ENCODE measurements at regions not wholly inside any gene's neighbourhood (a gene's known extent, or its start where the extent isn't known, plus 50 kb on each side); places are given as distances from the start of the nearest gene placed in this dataset.

DNA sequence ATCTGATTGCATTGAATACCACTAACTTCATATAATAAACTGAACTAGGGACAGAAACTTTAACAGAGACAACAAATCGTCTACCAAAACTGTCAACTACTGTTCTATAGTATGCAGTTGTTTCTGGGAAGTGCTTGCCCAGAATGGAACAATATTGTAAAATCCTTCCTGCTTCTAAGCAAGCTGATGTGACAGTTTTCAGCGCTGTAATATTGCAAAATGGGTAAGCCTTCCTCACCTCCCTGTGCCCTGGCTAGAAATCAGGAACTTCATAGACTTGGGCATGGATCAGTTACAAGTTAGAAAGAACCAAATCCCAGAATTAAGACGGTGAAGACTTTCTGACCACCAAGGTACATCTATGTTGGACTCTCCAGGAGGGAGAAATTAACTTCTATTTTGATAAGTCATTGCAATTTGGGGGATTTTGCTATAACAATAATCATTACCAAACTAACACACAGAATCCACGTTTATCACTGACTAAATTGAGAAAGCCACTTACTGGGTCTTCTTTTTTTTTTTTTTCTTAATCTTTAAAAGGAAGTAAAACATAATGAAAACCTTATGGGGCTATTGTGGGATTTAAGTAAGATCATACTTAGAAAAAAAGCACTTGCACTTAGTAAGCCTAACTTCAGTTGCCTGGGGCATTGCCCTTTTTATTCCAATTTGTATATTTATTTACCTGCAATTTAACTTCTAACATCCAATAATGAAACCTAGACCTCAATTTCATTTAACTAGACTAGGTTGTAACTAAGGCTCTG is 261.5 kb downstream of the TRIB2 start:
- TF ChIP-seq ZKSCAN3 (CRISPR knock-in tag; IDR thresholded peaks at IDR 0.05) (no peak), CREB1 (IDR thresholded peaks at IDR 0.05) (no peak), CREB1 (CRISPR knock-in tag; IDR thresholded peaks at IDR 0.05) (no peak), SP1 (CRISPR knock-in tag; IDR thresholded peaks at IDR 0.05) (no peak)
- TF ChIP-seq, protein P1, sequence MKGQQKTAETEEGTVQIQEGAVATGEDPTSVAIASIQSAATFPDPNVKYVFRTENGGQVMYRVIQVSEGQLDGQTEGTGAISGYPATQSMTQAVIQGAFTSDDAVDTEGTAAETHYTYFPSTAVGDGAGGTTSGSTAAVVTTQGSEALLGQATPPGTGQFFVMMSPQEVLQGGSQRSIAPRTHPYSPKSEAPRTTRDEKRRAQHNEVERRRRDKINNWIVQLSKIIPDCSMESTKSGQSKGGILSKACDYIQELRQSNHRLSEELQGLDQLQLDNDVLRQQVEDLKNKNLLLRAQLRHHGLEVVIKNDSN (CRISPR knock-in tag; IDR thresholded peaks at IDR 0.05), result no peak
